HL-60/S4 treated with retinoic acid at 250 ng/mL for 4 days and 3 days (cell line): ENCODE measurements at regions not wholly inside any gene's neighbourhood (a gene's known extent, or its start where the extent isn't known, plus 50 kb on each side); places are given as distances from the start of the nearest gene placed in this dataset.
"Not testable (repeated sequence)": the region's sequence is repeated elsewhere in the genome, so short reads cannot be mapped to it uniquely, and the experiment has no call there.

Experiments
- in situ Hi-C: fragments of 300-500 bp; cut with MboI; formaldehyde crosslinking; loops from 2 replicates; pipeline ENCODE4 v1.7.0; 2022; ENCODE audit warnings: low sequenced_read_pairs

- in situ Hi-C loops, result no loop called here
These were observed 384.5 kb downstream of the LIG4 start for GRCh38 chr13:107830804-107831203.

DNA sequence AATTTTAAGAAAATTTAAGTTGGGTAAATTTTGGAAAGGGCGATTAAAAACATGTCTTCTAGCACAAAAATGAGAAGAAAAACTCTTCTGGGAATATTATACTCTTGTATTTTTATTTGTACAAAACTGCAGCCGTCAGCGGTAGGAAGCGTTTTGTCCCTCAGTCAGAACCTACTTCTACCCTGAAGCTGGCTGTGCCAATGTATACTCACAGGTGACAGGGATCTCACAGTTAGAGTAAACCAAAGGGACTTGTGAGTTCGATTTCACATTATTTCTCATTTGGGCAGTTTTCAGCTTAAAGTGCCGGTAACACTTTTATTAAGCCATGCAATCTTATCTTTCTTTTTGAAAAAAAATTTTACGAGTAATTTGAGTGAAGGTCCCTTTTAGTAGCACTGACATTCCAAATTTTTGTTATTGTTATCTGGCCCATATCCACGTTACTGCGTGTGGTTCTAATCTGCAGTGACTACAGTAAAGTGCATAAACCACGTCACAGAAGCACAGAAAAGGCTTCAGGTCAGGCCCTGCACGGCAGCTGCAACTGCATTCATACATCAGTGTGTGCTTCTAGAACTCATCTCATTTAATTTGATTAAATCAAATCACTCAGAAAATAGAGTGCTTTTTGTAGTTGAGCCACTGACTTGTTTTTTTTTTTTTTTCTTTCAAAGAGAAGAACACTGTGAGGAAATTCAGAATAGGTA lies 387.3 kb downstream of the LIG4 start:
- in situ Hi-C loops, result no loop called here

DNA sequence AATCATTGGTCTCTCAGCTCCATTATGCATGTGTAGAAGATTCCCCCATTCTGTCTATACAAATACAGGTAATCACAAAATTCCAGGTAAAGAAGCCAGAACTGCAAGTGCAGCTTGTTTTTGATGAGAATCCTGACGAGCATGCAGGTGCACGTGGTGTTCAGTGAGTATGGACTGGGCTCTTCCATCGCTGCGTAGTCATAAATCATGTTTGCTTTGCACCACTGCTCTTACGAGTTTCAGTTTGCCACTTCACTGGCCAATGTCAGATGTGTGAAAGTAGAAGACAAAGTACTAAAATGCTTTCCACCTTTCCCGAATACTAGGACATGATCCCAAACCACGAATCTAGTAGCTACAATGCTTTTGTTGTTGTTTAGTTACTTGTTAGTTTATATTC lies 390.7 kb downstream of the LIG4 start:
- in situ Hi-C loops, result no loop called here

DNA sequence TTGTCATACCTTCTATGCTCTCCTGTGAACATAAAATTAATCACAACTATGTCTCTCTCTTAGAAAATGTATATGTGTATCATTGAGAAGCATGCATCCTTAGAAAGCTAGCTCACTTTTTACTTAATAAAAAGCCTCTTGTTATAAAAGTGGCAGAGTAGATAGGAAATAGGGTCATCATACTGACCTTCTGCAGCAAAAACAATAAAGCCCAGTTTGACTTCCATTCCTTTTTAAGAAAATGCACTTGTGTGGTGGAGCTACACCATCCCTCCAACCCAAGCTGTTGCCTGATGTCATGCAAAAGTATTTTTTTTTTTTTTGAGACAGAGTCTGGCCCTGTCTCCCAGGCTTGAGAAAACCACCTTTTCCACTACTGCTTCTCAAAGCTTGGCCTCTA lies 393.3 kb downstream of the LIG4 start:
- in situ Hi-C loops, result no loop called here

DNA sequence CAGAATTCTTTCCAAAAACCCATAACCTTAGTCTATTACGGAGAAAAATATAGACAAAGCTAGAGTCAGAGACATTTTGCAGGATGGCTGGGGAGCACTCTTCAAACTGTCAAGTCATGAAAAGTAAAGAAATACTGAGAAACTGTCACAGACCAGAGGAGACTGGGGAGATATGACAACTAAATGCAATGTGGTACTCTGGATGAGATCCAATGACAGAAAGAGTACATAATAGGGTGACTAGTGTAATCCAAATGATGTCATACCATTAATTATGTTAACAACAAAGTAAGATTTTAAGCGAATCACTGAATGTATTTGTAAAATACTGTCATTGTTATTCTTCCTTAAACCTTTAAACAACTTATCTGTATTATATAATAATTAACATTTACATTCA lies 393.8 kb downstream of the LIG4 start:
- in situ Hi-C loops, result no loop called here

GRCh38 chr13:107819071-107819470 lies 396.3 kb downstream of the LIG4 start:
- in situ Hi-C loops, result no loop called here

DNA sequence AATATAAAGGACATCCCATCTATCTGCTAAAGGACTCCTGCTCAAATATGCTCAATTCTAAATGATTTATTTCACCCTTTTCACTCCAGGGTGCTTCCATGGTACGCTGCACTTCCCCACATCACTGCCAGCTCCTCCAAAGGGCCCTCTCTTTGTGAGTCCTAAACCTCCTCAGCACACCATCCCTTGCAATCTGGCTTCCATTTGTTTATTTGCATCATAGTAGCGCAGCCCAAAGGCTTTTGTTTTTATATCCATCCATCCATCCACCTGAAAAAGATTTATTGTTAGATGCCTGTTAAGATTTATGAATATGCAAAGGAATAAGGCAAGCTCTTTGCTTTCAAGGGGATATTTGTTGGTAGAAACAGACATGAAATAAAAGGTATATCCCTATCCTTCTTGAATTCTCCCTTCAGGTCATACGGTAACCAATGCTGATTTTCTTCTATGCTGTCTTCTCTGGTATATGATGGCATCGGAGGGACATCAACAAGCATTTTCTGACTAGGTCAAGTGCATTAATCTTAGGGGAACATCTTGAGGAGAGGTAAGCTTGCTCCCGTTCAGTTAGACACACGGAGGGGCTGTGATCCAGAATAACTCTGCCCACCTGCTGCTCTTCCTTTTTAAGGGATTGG lies 397.6 kb downstream of the LIG4 start:
- in situ Hi-C loops, result no loop called here

DNA sequence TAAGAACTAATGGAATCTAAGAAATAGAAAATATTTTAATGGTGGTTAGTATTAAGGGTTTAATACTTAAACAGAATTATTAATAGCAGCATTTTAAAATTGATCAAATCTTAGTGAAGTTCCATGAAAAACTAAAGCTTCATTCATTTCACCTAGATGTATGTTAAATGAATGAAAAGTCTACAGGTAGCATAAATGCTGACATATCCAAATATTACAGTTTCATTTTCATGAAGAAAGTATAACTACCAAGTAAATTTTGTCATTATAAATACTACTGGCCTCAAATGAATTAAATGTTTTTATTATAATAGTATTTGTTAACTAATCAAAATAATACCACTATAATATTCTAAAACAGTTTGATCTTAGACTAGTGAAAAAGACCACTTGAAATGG lies 403.3 kb downstream of the LIG4 start:
- in situ Hi-C loops, result no loop called here

DNA sequence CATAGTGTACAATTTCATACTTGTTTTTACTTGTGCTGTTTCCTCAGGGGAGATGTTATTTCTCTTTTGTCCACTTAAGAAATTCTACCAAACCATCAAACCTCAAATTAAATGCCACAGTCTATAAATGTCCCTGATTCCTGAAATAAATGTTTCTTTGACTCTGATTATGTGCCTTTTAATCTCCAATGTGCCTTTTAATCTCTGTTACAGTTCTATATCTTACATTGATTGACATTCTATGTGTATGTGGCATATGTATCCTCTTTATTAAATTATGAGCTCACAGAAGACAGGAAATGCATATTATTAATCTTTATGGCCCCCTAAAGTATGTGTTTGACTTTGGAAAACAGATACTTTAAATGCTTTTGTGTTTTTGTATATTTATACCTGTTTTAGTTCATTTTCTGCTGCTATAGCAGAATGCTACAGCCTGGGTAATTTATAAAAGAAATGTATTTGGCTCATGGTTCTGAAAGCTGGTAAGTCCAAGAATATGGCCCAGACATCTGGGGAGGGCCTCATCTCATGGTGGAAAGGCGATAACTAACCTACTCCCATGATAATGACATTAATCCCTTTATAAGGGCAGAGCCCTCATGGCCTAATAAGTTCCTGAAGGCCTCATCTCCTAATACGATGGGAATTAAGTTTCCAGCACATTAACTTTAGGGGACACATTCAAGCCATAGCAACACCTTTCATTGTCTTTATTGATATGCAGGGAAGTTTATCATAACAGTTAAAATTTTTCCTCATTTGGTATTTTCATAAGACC lies 403.9 kb downstream of the LIG4 start:
- in situ Hi-C loops, result no loop called here

DNA sequence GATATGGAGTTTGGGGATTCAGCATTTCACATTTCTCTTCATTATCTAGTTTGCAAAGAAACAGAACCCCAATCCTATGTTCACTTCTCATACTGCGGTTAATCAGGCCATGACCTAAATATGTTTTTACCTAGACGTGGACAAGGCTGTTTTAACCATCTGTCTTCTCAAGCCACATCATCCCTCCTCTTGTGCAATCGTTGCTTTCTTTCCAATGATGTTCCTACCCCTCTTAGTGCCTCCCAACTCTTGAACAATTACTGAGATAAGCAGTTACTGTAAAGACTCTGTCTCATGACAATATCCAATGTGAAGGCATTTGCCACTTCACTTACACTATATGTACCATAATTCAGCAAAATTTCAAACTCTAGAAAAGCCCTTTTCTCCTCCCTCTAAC lies 406.2 kb downstream of the LIG4 start:
- in situ Hi-C loops, result no loop called here

DNA sequence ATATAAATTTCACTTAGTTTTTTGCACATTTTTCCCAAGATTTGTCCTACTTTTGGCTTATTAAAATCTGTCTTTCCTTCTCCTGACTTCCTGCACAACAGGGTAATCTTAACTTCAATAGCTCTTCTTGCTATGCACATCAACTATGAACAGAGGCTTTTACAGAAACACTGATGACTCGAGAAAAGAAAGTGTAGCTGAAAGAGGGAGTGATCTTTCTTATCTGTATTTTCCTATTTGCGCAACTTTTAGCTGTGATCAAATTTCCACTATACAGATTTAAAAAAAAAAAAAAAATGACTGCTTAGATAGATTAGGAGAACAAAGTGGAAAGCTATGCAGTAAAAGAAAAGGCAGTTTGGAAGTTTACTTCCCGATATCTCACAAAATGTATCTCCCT lies 406.9 kb downstream of the LIG4 start:
- in situ Hi-C loops, result no loop called here

DNA sequence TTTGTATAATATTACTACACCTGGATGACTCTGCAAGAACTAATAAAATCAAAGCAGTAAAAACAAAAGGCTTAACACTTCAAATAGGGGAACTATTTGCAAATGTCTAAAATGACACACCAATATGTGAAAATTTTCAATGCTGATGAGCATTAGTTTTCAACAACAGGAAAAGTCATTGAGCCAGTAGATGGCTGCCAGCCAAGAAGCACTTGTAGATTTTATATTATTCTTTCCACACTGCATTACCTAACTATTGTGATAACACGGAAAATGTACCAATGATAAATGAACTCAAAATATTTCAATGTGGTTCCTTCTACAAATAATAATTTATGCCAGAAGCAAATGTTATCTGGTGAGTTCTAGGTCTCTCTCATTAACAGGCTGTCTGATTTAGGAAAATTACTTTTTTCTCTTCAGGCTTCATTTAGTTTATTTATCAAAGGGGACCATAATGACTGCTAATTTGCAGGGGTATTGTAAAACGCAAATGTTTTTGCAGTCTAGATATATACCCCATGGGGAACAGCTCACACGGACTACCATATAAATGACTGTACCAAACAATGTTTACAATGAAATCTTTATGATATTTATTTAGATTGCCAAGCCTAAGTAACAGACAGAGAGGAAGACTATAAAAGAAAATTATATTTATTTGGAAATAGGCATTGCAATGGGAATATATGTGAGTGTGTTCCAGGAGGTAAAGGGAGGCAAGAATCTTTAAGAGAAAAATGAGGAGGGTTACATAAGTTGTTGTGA lies 407.8 kb downstream of the LIG4 start:
- in situ Hi-C loops, result no loop called here

GRCh38 chr13:107806726-107807125 lies 408.6 kb downstream of the LIG4 start:
- in situ Hi-C loops, result no loop called here

DNA sequence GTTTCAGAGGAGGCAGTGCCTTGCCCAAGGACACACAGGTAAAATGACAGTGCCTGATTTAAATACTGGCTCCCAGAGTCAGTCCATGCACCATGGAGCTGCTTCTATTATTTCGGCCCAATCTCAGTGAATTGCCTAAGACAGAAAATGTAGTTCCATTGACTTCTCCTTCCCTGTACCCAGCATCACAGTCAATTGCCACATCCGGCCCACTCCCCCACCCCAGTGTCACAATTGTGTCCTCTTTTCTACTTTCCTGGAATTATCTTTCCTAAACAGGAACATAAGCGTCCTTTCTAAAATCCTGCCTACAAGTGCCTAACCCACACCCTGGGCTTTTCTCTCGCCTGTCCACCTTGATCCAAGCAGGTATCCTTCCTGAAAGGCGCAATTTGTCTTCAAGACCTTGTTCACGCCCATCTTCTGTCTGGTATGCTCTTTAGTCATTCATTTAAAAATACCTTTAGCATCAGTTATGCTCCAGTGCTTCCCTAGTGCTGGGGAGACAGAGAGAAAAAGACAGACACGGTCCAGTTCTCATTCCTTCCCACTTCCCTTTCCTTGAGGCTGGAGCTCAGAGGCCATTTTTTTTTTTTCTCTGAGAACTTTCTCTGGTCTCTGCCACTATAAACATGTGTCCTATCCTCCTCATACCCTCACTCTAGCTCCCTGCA lies 411.4 kb downstream of the LIG4 start:
- in situ Hi-C loops, result no loop called here

DNA sequence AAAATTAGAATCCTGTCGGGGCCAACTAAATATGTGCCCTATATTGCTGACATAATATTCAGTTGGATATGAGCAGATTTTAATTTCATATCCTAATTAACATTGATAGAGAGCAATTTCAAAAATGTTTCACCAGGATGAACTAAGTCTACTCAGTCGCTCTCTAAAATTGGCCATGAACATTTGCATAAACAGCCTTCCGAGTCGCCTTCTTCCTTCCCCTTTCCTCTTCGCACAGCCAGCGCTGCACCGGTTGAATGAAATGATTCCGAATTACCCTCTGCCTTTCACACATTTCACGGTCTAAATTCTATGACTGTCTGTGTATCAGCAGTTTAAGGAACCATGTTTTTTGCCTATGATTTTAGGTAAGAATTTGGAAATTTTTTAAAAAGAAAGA lies 413.7 kb downstream of the LIG4 start:
- in situ Hi-C loops, result no loop called here

- in situ Hi-C loops, result no loop called here
These were observed 416.3 kb downstream of the LIG4 start for GRCh38 chr13:107799001-107799400.

- in situ Hi-C loops, result no loop called here
These were observed 424.9 kb downstream of the LIG4 start for GRCh38 chr13:107790397-107790796.

- in situ Hi-C loops, result no loop called here
These were observed 426.7 kb downstream of the LIG4 start for GRCh38 chr13:107788464-107789165.

DNA sequence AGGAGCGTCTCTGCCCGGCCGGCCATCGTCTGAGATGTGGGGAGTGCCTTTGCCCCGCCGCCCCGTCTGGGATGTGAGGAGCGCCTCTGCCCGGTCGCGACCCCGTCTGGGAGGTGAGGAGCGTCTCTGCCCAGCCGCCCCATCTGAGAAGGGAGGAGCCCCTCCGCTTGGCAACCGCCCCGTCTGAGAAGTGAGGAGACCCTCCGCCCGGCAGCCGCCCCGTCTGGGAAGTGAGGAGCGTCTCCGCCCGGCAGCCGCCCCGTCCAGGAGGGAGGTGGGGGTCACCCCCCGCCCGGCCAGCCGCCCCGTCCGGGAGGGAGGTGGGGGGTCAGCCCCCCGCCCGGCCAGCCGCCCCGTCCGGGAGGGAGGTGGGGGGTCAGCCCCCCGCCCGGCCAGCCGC lies 432.7 kb downstream of the LIG4 start:
- in situ Hi-C loops, result not testable (repeated sequence)

DNA sequence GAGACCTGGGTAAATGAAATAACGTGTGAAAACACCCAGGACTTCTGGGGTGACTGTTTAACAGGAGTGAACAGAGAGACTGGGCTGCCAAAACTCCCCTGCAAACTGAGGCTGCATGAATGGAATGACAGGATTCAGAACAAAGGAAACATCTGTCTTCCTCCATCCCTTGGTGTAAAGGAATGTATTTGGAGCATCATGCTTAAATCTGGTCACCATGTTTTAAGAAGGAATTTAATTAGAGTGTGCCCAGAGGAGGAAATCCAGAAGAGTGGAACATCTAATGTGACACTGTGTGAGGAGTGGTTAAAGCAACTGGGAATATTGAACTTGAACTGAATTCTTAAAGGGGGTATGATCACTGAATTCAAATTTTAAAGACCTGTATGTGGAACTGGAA lies 437.2 kb downstream of the LIG4 start:
- in situ Hi-C loops, result no loop called here
